Fibroblast of skin of left quadriceps (primary cell): ENCODE measurements at regions not wholly inside any gene's neighbourhood (a gene's known extent, or its start where the extent isn't known, plus 50 kb on each side); places are given as distances from the start of the nearest gene placed in this dataset.
A peak's percentile ranks its signal among the peaks of the same experiment; 100 is the strongest.

Experiments used
- DNase-seq, 2 experiments: peaks; one replicate each; pipeline ENCODE4 v3.0.0-alpha.2; 2013; ENCODE audit warnings: low read depth in 2 of 2

DNA sequence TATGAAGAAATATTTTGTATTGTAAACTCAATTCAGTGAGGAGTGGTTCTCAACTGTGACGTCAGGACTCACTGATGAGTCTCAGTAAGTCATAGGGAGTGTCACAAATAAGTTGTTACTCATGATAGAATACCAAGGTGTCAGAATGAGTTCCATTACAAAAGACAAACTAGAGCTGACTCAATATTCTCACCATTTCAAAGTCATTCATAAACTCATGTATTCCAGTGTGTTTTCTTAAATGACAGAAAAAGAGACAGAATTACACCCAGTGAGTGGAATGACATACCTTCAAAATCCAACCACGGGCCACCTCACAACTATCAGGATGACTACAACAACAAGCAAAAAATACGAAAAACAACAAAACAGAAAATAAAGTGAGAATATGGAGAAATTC lies 321.5 kb downstream of the ENC1 start:
- DNase-seq: no peak

DNA sequence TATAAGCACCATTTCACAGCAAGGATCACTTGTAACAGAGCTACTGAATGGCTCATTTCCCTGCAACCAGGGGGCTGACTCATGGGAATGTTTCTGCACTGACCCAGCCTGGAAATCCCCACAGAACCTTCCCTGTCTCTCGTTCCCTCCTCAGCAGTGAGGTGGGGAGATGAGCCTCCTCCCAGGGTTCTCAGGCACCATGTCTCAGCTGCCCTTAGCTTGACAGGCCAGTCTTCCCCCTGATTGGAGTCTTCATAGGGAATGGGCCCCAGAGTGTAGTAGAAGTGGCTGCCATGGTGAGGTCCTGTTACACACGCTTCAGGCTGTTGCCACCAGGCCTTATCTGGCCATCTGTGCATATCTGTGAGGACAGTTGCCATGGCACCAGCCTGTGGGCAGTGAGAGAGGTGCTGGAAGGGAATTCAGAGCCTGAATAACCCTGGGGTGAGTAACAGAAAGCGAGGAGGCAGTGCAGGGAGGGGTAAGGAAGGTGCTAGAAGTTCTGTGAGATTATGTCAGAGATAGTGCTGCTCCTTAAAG lies 324.4 kb downstream of the ENC1 start:
- peak; percentile 71 to 79 for DNase-seq

DNA sequence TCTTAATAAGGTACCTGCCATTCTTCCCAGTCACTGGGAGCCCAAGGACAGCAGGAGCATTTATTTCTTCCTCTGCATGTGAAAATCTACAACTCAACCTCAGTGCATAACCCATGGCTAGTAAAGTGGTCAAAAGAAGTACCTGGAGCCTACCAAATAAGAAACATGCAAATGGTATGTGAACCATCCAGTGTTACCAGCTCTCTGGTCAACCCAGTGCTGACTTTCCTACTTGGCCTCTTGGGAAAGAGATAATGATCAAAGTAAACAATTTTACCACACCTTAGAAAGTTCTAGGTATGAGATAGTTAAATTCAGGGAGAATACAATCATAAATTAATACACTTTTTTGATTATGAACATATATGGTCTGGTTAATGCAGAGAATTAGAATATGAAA lies 325.6 kb downstream of the ENC1 start:
- no peak for DNase-seq

DNA sequence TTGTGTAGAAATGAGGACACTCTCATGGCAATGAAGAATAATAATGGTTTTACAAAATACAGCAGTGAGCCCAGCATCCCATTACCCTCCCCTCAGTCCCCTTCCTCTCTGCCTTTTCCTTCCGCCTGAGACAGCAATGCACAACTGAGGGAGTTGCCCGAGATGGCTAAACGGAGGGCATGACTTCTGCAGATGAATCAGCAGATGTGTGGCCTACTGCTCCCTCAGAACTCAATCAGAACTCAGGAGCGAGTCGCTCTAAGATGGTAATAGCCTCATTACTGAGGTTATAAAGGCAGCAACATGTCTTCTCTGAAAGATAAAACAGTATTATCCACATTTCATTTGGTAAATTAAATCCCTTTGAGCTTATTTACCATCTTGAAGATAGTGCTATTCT lies 326.6 kb downstream of the ENC1 start:
- DNase-seq: no peak

DNA sequence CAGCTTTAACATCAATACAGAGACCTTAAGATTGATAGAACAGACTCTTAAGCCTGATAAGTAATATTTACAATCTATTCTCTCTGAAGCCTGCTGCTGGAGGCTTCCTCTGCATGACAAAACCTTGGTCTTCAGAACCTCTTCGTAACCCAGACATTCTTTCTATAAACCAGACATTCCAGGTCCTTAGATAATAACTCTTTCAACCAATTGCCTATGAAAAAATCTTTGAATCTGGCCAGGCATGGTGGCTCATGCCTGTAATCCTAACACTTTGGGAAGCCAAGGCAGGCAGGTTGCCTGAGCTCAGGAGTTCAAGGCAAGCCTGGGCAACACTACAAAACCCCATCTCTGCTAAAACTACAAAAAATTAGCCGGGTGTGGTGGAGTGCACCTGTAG lies 327.8 kb downstream of the ENC1 start:
- DNase-seq: no peak

DNA sequence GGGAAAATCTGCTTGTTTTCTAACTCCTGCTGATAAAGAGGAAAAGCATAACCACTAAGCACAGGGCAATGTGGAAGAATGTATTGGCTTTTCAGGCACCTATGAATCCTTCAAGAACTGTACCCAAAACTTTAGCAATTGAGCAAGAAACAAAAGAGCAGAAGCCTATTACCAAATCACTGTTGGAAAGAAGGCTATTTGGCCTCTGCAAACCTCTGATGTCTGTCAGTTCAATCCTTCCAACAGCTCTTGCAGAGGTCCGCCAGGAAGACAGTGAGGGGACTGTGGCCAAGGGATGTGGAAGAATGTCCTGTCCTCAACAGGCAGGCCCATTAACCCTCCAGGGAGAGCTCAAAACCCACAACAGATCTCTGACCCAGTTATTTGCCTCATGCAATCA lies 328.6 kb downstream of the ENC1 start:
- DNase-seq: no peak

DNA sequence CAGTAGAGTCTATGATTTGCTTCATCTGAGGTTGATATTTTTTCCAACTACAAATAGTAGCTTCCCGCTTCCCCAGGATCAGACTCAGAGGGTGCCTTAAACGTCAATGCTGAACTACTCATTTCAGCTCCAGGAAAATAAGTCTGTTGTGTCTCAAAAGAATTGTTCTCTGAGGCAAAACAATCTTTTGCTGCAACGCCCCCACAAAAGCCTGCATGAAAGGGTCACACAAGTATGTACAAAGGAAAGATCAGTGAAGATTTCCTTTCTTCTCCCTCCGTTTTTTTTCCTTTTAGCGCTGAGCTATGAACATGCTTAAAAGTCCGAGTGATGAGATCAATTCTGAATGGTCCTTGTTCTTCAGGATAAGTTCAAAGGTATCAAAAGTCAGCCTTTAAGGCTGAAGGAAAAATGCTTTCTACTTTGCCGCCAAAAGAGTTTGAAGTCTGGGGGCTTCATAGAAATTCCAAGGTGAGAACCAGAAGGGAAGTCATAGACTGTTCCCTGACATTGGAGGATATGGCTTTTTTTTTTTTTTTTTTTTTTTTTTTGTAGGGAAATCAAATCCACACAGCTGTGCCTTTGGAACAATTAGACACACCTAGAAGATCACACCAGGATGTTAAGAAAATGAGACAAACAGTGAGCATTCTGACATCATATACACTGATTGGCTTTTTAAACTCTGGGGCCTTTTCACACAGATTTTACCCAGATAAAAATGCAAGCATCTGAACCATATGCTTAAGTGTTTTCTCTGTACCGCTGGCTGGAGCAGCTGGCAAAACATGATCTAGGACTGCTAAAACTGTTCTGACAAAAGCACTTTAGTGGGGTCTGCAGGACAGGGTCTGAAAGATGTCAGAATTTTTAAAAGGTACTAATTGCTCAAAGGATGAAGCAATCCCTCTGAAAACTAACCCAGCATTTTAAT lies 329.3 kb downstream of the ENC1 start:
- DNase-seq: no peak

DNA sequence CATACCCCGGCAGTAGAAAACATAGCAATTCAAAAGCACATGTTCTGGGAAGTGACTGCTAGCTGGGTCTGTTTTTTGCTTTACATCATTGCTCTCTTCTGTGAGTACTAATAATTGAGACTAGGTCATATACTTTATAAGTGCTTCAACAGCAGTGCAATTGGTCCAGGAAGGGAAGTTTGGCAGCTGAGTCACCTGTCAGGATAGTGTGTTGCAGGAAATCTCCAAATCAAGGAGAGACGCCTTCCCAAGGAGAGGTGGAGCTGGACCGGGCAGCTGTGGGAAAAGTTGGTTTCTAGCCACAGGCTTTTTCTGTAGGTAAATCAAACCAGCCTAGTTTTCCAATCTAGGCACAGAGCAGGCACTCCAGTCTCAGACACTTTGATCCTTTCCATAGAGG lies 330.1 kb downstream of the ENC1 start:
- no peak for DNase-seq

DNA sequence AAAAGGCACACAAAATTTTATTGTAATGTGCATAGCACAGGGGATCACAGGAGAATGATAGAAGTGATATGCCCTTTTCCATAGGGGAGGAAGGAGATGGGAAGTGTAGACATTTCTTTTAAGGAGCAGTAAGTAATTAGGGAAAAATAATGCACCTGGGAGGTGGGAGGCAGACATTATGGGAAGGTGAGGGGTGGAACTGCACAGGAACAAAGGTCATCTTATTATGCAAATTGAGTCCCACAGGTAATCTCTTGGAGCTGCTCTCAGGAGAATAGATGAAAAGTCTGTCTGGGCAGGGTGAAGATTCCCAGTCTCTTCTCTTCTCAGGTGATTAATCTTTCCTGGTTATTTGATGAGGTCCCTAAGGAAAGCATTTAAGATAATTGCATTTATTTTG lies 331.5 kb downstream of the ENC1 start:
- no peak for DNase-seq

DNA sequence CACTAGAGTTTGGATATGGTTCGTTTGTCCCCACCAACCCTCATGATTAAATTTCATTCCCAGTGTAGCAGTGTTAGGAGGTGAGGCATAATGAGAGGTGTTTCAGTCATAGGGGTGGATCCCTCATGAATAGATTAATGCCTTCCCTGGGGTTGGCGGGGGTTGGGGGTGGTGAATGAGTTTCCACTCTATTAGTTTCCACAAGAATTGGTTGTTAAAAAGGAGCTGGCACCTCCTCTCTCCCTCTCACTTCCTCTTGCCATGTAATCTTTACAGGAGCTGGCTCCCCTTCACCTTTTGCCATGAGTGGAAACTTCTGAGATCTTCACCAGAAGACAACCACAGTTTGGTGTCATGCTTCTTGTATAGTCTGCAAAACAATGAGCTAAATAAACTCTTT lies 333.7 kb downstream of the ENC1 start:
- no peak for DNase-seq

DNA sequence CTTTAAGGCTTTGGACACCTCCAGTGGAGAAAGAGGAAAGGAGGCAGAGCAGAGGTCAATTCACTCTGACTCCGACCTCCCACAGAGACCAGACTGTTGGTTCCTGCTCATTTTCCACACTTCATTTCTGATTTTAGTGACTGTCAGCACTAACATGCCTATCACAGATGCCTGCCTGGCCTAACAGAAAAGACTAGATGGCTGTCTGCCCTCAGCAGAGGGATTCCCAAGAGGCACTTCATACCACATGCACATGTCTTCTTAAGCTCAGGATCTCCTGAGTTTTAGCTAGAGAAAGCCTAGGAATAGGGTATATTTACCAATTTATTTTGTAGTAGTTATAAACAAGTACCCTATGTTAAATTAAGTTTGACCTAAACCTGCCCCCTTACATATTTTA lies 336.0 kb downstream of the ENC1 start:
- DNase-seq: no peak

DNA sequence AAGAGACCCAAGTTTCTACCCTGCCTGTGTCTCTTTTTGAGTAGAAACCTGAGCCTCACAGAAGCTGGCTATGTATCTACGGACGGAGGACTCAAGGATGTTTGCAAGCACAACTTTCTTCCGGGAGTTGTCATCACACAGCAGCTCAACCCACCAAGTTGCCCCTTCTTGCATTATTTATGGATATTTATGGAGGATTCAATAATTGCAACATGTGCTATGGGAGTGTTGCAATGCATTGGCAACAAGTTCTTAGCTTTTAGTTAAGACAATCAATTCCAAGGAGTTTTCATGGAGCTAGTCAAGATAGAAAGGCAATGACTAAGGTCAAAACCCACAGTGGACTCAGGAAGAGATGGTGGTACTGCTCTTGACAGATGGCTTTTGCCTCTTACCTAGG lies 336.9 kb downstream of the ENC1 start:
- DNase-seq: no peak

DNA sequence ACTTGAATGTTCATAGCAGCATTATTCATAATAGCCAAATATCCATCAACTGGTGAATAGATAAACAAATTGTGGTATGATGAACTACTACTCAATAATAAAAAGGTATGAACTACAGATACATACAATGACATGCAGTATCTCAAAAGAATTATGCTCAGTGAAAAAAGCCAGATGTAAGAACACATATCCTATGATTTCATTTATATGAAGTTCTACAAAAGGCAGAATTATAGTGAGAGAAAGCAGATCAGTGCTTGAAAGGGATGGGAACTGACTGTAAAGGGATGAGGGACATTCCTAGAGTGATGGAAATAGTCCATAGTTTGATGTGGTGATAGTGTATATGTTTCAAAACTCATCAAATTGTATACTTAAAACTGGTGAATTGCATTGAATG lies 339.0 kb downstream of the ENC1 start:
- DNase-seq: no peak

DNA sequence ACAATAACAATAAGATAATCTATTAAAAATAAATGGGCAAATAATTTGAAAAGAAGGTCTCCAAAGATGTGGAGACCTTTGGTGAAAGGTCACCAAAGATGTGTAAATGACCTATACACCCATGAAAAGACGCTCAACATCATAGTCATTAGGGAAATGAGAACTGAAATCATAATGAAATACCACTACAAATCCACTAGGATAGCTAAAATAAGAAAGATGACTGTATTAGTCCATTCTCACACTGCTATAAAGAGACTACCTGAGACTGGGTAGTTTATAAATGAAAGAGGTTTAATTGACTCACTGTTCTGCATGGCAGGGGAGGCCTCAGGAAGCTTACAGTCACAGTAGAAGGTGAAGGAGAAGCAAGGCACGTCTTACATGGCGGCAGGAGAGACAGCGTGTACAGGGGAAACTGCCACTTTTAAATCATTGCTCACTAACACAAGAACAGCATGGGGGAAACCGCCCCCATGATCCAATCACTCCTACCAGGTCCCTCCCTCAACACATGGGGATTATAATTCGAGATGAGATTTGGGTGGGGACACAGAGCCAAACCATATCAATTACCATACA lies 339.6 kb downstream of the ENC1 start:
- no peak for DNase-seq

DNA sequence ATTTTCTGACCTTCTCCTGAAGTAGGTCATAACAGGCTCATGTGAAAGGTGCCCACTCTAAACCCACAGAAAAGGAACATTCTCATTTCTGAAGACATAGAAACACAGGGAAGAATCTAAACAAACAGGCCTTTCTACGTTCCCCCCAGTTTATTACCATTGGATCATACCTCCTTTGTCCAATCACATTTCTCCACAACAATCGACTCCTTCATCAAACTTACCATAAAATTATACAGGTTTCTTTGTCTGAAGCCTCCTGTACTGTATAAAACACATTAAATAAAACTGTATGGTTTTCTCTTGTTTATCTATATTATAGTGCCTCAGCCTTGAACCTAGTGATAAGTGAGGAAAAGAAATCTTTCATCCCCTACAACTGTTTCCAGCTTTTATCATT lies 340.7 kb downstream of the ENC1 start:
- no peak for DNase-seq

DNA sequence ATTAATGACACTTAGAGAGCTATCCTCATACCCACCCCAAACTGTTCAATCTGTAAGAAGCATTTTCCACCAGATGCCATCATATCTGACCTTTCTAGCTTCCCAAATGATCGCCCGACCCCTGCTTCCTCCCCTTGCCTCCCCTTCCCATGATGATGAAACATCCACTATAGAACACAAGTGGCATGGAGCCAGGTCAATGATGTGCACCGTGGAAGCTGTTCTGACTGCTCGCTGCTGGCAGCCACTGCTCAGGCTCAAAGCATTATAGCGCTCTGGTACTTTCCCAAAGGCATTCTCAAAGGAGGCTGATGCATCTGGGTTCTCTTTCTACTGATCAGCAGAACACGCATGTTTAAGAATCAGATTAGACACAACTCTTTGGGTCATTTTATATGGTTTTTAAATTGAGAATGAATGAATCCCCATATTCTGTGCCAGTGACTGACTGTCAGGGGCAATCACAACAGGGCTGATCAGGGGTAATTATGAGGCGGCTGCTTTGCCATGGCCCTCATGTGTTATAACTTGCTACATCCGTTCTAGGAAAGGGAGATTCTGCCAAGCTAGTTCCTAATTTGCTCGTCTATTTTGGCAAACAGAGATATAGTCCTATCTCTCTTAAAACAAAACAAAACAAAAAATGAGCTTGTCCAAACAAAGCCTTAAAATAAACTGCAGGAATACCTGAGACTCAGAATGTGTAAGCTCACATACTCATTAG lies 343.7 kb downstream of the ENC1 start:
- no peak for DNase-seq

DNA sequence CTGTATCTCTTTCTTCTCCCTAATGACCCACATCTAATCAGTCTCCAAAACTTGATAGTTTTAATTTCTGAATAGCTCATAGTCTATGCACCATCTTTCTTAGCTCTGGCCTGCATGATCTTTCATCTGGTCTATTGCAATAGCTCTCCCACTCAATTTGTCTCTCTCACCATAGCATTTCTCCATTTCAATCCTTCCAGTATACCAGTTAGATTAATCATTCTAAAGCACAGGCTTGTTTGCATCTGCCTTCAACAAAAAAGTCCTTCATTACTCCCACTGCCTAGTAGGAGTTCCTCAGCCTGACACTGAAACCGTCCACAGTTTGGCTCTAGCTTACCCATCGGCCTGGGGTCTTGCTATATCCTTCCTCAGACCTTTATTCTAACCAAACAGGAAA lies 344.9 kb downstream of the ENC1 start:
- DNase-seq: no peak

DNA sequence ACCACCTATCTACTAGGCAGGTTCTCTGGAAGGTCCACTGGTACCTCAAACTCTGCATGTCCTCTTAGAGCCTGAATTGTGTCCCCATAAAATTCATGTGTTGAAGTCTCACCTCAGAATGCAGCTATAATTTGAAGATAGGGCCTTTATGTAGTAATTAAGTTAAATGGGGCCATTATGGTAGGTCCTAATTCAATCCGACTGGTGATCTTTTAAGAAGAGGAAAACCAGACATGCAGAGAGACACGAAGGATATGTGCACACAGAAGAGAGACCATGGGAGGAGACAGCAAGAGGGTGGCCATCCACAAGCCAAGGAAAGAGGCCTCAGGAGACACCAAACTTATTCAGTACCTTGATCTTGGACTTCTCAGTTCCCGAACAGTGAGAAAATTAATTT lies 345.4 kb downstream of the ENC1 start:
- DNase-seq: no peak

DNA sequence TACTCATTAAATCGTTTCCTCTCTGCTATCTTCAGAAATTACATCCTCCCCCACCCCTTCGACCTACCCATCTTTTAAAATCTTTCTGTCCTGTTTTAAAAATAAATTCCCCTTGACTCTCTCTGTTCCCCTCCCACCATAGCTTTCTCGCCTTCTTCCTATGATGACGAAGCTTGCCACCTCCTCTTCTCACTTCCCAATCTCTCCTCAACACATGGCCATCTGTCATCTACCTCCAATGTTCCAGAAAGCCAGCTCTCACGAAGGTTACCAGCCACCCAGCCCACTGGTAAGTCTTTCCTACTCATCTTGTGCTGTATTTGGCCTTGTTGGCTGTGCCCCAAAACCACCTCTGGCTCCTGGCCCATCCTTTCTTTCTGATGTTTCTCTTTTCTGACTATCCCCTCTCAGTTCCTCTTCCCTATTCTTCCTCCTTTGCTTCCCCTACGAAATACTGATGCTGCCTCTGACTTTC lies 346.3 kb downstream of the ENC1 start:
- DNase-seq: no peak

DNA sequence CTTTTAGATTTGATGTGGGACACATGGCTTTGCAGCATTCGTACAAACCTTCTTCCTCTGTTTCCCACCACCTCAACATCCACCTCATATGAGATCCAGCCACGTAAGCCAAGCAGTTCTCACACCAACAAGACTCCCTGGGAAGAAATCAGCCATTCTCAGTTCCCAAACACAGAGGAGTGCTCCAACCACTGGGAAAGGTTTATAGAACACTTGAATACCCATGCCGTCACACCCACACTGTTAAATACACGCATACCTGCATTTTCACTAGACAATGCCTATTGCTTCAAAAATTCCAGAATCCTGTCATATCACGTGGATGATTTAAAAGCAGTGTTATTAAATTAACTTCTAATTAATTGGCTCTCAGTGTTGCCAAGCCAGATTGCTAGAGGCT lies 347.3 kb downstream of the ENC1 start:
- DNase-seq: no peak

DNA sequence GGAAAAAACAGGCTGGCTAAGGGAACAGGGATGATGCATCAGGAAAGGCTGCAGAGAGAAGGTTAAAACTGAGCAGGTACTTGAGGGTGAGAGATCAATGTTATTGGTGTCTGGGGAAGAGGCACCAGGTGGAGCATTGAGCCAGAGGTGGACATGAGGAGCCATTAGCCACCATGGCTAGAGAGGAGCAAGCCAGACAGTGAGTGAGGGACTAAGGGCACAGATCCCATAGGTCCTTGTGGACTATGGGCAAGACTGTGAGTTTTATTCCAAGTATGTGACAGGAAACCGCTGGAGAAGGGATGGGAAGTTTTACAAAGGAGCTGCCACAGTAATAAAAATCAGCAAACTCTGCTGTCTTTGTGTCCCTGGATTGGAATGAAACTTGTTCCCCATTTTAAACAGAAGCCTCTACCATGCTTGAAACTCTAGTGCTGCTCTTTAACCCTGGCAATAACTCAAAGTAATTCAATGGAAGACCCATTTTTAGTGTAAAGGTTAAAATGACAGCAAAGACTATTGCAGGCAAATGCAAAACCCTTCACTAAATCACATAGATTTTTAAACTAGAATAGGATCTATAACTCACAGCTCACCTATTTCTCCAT lies 349.8 kb downstream of the ENC1 start:
- no peak for DNase-seq

DNA sequence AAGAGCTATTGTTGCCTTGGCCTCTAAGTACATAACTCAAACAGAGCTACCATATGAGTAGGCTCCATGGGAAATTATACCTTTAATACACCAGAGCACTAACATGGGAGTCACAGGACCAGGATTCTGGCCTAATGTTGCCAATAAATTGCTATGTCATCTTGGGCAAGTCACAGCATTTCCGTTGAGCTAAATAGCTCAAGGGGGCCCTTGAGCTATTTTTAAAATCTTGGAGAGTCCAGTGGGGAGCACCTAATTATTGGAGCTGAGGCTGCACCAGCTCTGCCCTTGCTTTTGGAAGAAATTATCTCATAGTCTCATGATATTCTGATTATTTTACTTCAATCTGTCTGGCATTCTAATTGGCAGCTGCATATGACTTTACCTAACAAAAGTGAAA lies 350.8 kb downstream of the ENC1 start:
- DNase-seq: no peak
